ENCODE measurements at regions not wholly inside any gene's neighbourhood (a gene's known extent, or its start where the extent isn't known, plus 50 kb on each side); places are given as distances from the start of the nearest gene placed in this dataset.
A peak's percentile ranks its signal among the peaks of the same experiment; 100 is the strongest.

- DNase-seq (ENCODE audit: low read depth), result no peak
Measured at GRCh38 chr10:36301539-36301938, 659.4 kb upstream of the FZD8 start.

- DNase-seq (ENCODE audit: low read depth), result no peak
Measured at GRCh38 chr10:36301139-36301538, 659.0 kb upstream of the FZD8 start.

GRCh38 chr10:36283827-36284226 is 641.7 kb upstream of the FZD8 start:
- DNase-seq (ENCODE audit: low read depth), result no peak

GRCh38 chr10:36281831-36282331 is 639.8 kb upstream of the FZD8 start:
- peak; percentile 94 for DNase-seq (ENCODE audit: low read depth)

- peak; percentile 55 for DNase-seq (ENCODE audit: low read depth)
Measured at GRCh38 chr10:36280890-36281499, 638.9 kb upstream of the FZD8 start.

GRCh38 chr10:36280321-36280741 is 638.2 kb upstream of the FZD8 start:
- peak; percentile 17 for DNase-seq (ENCODE audit: low read depth)

GRCh38 chr10:36278176-36278575 is 636.1 kb upstream of the FZD8 start:
- no peak for DNase-seq (ENCODE audit: low read depth)

GRCh38 chr10:36277459-36277858 is 635.4 kb upstream of the FZD8 start:
- DNase-seq (ENCODE audit: low read depth), result no peak

GRCh38 chr10:36271627-36272340 is 629.7 kb upstream of the FZD8 start:
- no peak for DNase-seq (ENCODE audit: low read depth)

GRCh38 chr10:36269222-36269621 is 627.1 kb upstream of the FZD8 start:
- DNase-seq (ENCODE audit: low read depth), result no peak

- no peak for DNase-seq (ENCODE audit: low read depth)
Measured at GRCh38 chr10:36266923-36267322, 624.8 kb upstream of the FZD8 start.

GRCh38 chr10:36265741-36266140 is 623.6 kb upstream of the FZD8 start:
- no peak for DNase-seq (ENCODE audit: low read depth)

- DNase-seq (ENCODE audit: low read depth), result peak; percentile 63
Measured at GRCh38 chr10:36263871-36264270, 621.8 kb upstream of the FZD8 start.

- DNase-seq (ENCODE audit: low read depth), result peak; percentile 97
Measured at GRCh38 chr10:36256948-36257356, 614.9 kb upstream of the FZD8 start.

GRCh38 chr10:36256166-36256565 is 614.1 kb upstream of the FZD8 start:
- DNase-seq (ENCODE audit: low read depth), result peak; percentile 69

GRCh38 chr10:36254199-36254598 is 612.1 kb upstream of the FZD8 start:
- no peak for DNase-seq (ENCODE audit: low read depth)

- DNase-seq (ENCODE audit: low read depth), result peak; percentile 54
Measured at GRCh38 chr10:36253731-36254130, 611.6 kb upstream of the FZD8 start.

GRCh38 chr10:36251068-36251467 is 609.0 kb upstream of the FZD8 start:
- no peak for DNase-seq (ENCODE audit: low read depth)

GRCh38 chr10:36248304-36248981 is 606.3 kb upstream of the FZD8 start:
- no peak for DNase-seq (ENCODE audit: low read depth)

- no peak for DNase-seq (ENCODE audit: low read depth)
Measured at GRCh38 chr10:36247478-36247877, 605.4 kb upstream of the FZD8 start.

- DNase-seq (ENCODE audit: low read depth), result peak; percentile 40
Measured at GRCh38 chr10:36236931-36237330, 594.8 kb upstream of the FZD8 start.

- DNase-seq (ENCODE audit: low read depth), result no peak
Measured at GRCh38 chr10:36236341-36236740, 594.2 kb upstream of the FZD8 start.

- DNase-seq (ENCODE audit: low read depth), result no peak
Measured at GRCh38 chr10:36232935-36233334, 590.8 kb upstream of the FZD8 start.

Data from amniotic epithelial cell (primary cell).